ENCODE measurements at regions not wholly inside any gene's neighbourhood (a gene's known extent, or its start where the extent isn't known, plus 50 kb on each side); places are given as distances from the start of the nearest gene placed in this dataset.
A peak's percentile ranks its signal among the peaks of the same experiment; 100 is the strongest.

DNA sequence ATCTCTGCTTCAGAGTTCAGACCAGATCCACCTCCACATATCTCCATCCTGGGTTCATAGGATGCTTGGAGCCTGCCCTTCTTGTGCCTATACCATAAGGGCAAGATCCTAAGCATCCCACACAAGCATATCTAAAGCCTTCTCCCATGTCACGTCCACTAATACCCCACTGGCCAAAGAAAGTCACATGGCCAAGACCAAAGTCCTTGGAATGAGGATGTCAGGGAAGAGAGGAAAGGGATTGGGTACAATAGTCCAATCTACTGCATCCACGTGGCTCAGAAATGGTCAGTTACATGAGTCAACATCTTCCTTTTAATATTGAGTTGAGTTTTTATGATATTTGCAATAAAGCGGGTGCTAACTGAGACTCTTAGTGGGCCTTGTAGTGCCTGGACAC is 515.9 kb upstream of the SULF2 start:
- H3K4me3 ChIP-seq: no peak overlapping the region
- no peaks in the 10 kb centered on the region for H3K27me3 ChIP-seq
- H3F3A ChIP-seq (ENCODE audit: low read depth): no peaks in the 10 kb centered on the region
- no peaks in the 10 kb centered on the region for H4K20me1 ChIP-seq (ENCODE audit: low read depth)
- no peaks in the 10 kb centered on the region for H3K9me3 ChIP-seq (ENCODE audit: low read depth)
- H3K79me2 ChIP-seq (ENCODE audit: low read depth): no peaks in the 10 kb centered on the region
- no peaks in the 10 kb centered on the region for H3K36me3 Mint-ChIP-seq
- H3K4me1 ChIP-seq: peaks cover 4% of the 10 kb centered on the region
- peaks cover 14% of the 10 kb centered on the region for H3K9me3 Mint-ChIP-seq
- H3K4me1 Mint-ChIP-seq: peaks cover 26% of the 10 kb centered on the region
- H3K4me3 Mint-ChIP-seq: no peak overlapping the region
- no peak overlapping the region for H3K4me2 ChIP-seq
- no peak overlapping the region for H3K27ac Mint-ChIP-seq
- H3K9ac ChIP-seq: no peak overlapping the region
- DNase-seq (ENCODE audit: low spot score): no peak
- no peak overlapping the region for H3K27ac ChIP-seq
- no peaks in the 10 kb centered on the region for H3K36me3 ChIP-seq
- H3K27me3 Mint-ChIP-seq (ENCODE audit: insufficient read depth, low read depth): peaks cover 42% of the 10 kb centered on the region
- no peak overlapping the region for H2AFZ ChIP-seq (replicated peaks)
- TF ChIP-seq EZH2 (IDR thresholded peaks at IDR 0.05): no peak
- TF ChIP-seq, protein P1, sequence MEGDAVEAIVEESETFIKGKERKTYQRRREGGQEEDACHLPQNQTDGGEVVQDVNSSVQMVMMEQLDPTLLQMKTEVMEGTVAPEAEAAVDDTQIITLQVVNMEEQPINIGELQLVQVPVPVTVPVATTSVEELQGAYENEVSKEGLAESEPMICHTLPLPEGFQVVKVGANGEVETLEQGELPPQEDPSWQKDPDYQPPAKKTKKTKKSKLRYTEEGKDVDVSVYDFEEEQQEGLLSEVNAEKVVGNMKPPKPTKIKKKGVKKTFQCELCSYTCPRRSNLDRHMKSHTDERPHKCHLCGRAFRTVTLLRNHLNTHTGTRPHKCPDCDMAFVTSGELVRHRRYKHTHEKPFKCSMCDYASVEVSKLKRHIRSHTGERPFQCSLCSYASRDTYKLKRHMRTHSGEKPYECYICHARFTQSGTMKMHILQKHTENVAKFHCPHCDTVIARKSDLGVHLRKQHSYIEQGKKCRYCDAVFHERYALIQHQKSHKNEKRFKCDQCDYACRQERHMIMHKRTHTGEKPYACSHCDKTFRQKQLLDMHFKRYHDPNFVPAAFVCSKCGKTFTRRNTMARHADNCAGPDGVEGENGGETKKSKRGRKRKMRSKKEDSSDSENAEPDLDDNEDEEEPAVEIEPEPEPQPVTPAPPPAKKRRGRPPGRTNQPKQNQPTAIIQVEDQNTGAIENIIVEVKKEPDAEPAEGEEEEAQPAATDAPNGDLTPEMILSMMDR (IDR thresholded peaks at IDR 0.05): no peak
- TF ChIP-seq EZH2phosphoT487 (IDR thresholded peaks at IDR 0.05): no peak

DNA sequence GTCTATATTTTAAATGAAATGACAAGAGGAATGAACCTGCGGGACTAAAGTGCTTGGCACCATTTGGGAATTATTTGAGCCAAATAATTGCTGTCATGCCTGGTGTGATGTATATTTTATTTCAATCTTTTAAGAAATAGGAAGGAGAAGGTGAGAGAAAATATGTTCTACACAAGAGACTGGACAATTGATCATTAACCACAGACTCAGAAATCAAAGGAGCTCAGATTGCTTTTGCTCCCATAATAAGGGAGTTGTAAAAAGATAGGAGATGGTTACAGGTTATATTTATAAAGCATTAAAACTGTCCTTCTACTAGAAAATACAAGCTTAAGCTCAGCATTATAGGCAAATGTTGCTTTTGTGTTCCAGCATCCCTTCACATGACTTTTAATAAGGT is 515.2 kb upstream of the SULF2 start:
- H2AFZ ChIP-seq (replicated peaks): no peak overlapping the region
- peaks cover 32% of the 10 kb centered on the region for H3K4me1 Mint-ChIP-seq
- no peak overlapping the region for H3K4me3 Mint-ChIP-seq
- H3K27ac ChIP-seq: no peak overlapping the region
- DNase-seq (ENCODE audit: low spot score): no peak
- TF ChIP-seq EZH2 (IDR thresholded peaks at IDR 0.05) (no peak), EZH2phosphoT487 (IDR thresholded peaks at IDR 0.05) (no peak)
- TF ChIP-seq, protein P1 (IDR thresholded peaks at IDR 0.05): no peak
- peaks cover 14% of the 10 kb centered on the region for H3K9me3 Mint-ChIP-seq
- no peaks in the 10 kb centered on the region for H3K79me2 ChIP-seq (ENCODE audit: low read depth)
- H3K4me1 ChIP-seq: peaks cover 5% of the 10 kb centered on the region
- no peaks in the 10 kb centered on the region for H3K27me3 ChIP-seq
- H3K27me3 Mint-ChIP-seq (ENCODE audit: insufficient read depth, low read depth): peaks cover 38% of the 10 kb centered on the region
- no peaks in the 10 kb centered on the region for H3K36me3 Mint-ChIP-seq
- H3K27ac Mint-ChIP-seq: no peak overlapping the region
- H3K4me3 ChIP-seq: no peak overlapping the region
- H4K20me1 ChIP-seq (ENCODE audit: low read depth): no peaks in the 10 kb centered on the region
- no peaks in the 10 kb centered on the region for H3K9me3 ChIP-seq (ENCODE audit: low read depth)
- H3F3A ChIP-seq (ENCODE audit: low read depth): no peaks in the 10 kb centered on the region
- no peak overlapping the region for H3K9ac ChIP-seq
- H3K36me3 ChIP-seq: no peaks in the 10 kb centered on the region
- H3K4me2 ChIP-seq: no peak overlapping the region

DNA sequence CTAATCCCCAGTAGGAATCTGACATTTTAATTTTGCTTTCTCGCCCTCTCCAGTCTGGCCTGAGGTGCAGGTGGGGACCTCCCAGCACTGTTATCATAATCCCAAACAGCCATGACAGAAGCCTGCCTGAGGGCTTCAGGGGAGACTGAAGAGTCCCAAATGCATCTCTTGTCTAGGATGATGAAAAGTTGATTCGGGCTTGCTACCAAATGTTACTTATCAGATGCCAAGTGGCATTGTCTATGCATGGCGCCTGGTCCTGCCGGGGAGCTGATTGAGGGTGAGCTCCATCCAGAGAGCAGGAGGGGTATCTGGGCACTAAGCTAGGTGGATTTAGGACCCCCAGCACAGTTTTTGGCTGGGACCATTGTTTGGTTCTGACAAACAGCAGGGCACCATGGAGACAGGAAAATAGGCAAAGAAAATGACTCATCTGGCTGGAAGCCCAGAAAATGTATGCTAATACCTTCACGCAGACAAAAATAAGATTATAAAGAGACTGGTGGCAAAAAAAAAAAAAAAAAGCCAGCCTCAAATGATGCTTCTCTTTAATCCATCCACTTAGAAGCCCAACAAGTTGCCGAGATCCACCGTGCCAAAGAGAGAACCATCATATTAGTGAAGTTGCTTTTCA is 513.7 kb upstream of the SULF2 start:
- Histone ChIP-seq H3K4me2 (no peak overlapping the region), H3K79me2 (ENCODE audit: low read depth) (no peaks in the 10 kb centered on the region), H2AFZ (replicated peaks) (no peak overlapping the region), H3F3A (ENCODE audit: low read depth) (peaks cover 11% of the 10 kb centered on the region), H3K27ac (no peak overlapping the region), H3K9me3 (ENCODE audit: low read depth) (no peaks in the 10 kb centered on the region), H3K4me3 (no peak overlapping the region), H3K27me3 (no peaks in the 10 kb centered on the region), H3K4me1 (peaks cover 17% of the 10 kb centered on the region), H3K9ac (no peak overlapping the region), H3K36me3 (no peaks in the 10 kb centered on the region), H4K20me1 (ENCODE audit: low read depth) (no peaks in the 10 kb centered on the region)
- no peaks in the 10 kb centered on the region for H3K36me3 Mint-ChIP-seq
- peaks cover 14% of the 10 kb centered on the region for H3K9me3 Mint-ChIP-seq
- peak overlapping the region; percentile 44 for H3K4me3 Mint-ChIP-seq
- TF ChIP-seq EZH2phosphoT487 (IDR thresholded peaks at IDR 0.05): no peak
- no peak for TF ChIP-seq EZH2 (IDR thresholded peaks at IDR 0.05)
- TF ChIP-seq, protein P1 (IDR thresholded peaks at IDR 0.05): no peak
- H3K27me3 Mint-ChIP-seq (ENCODE audit: insufficient read depth, low read depth): peaks cover 34% of the 10 kb centered on the region
- H3K4me1 Mint-ChIP-seq: peaks cover 48% of the 10 kb centered on the region
- H3K27ac Mint-ChIP-seq: peak overlapping the region; percentile 67
- DNase-seq (ENCODE audit: low spot score): peak; percentile 25
